HUES6 (cell line): ENCODE measurements at regions not wholly inside any gene's neighbourhood (a gene's known extent, or its start where the extent isn't known, plus 50 kb on each side); places are given as distances from the start of the nearest gene placed in this dataset.

Experiments used
- H3K27ac ChIP-seq: 2 replicates; pipeline ENCODE4 v1.7.0; 2013; ENCODE audit warnings: low read depth, mild to moderate bottlenecking, low read length, inconsistent platforms
- H3K27me3 ChIP-seq: 2 replicates; pipeline ENCODE4 v1.6.1; 2013; ENCODE audit warnings: low read length; ENCODE audit not compliant: control insufficient read depth, insufficient read depth
- H3K36me3 ChIP-seq: 2 replicates; pipeline ENCODE4 v1.6.1; 2013; ENCODE audit warnings: low read length; ENCODE audit not compliant: control insufficient read depth, insufficient read depth
- H3K4me1 ChIP-seq: 2 replicates; pipeline ENCODE4 v1.6.1; 2013; ENCODE audit warnings: low read length; ENCODE audit not compliant: control insufficient read depth, insufficient read depth
- H3K4me3 ChIP-seq: 2 replicates; pipeline ENCODE4 v1.5.1; 2013; ENCODE audit warnings: low read depth, low read length
- H3K9ac ChIP-seq: one replicate; pipeline ENCODE4 v1.6.1; 2013; ENCODE audit warnings: mild to moderate bottlenecking, low read length
- H3K9me3 ChIP-seq: 2 replicates; pipeline ENCODE4 v1.6.1; 2013; ENCODE audit warnings: low read depth, low read length; ENCODE audit not compliant: control insufficient read depth, insufficient read depth

DNA sequence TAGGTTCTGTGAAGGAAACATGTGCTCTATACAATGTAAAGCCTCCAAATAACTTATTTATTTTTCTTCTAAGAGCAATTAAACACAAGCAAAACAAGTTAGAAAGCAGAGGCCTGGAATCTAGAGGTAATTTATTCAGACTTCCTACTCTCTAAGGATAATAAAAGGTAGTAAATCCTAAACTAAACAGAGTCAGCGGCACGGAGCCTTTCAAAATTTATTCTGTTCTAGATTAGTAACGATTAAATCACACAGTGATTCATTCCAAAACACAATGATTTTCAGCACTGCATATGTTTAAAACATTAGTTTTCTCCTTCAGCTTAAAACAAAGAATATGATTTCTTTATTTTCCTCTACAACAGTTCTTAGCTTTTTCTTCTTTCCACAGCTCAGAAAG is 160.9 kb downstream of the FBXO15 start:
- H3K9me3 ChIP-seq, result peaks cover 19% of the 10 kb centered on the region
- no peak overlapping the region for H3K27ac ChIP-seq

GRCh38 chr18:73985855-73986625 is 161.6 kb downstream of the FBXO15 start:
- no peak overlapping the region for H3K4me3 ChIP-seq
- peaks cover 19% of the 10 kb centered on the region for H3K9me3 ChIP-seq
- no peaks in the 10 kb centered on the region for H3K36me3 ChIP-seq
- H3K4me1 ChIP-seq, result no peaks in the 10 kb centered on the region
- H3K9ac ChIP-seq, result no peak overlapping the region
- H3K27me3 ChIP-seq, result no peaks in the 10 kb centered on the region
- no peak overlapping the region for H3K27ac ChIP-seq

More for the DNA sequence above, 160.9 kb downstream of the FBXO15 start:
- no peak overlapping the region for H3K4me3 ChIP-seq
- no peaks in the 10 kb centered on the region for H3K4me1 ChIP-seq
- H3K9ac ChIP-seq, result no peak overlapping the region
- no peaks in the 10 kb centered on the region for H3K27me3 ChIP-seq
- H3K36me3 ChIP-seq, result no peaks in the 10 kb centered on the region

DNA sequence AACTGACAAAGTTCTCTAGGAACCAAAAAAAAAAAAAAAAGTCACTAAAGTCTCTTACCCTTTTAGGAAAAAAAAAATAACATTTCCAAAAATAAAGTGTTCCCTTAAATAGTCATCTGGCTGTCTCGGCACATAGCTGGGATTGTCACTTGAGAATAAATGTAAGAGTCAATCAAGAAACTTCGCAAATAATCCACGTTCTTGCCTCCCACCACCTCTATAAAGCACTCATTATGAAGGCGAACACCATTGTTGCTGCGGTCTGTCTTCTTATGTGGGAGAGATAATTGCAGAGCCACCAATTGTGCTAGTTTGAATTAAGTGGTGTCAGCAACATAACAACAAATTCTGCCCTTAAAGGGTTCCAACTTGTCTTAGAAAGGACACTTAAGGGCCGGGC is 163.7 kb downstream of the FBXO15 start:
- Histone ChIP-seq H3K36me3 (no peaks in the 10 kb centered on the region), H3K27me3 (no peaks in the 10 kb centered on the region), H3K4me3 (no peak overlapping the region), H3K4me1 (no peaks in the 10 kb centered on the region; the same call in 1 of the 2 replicates), H3K9me3 (peaks cover 16% of the 10 kb centered on the region), H3K27ac (no peak overlapping the region), H3K9ac (no peak overlapping the region)

- Histone ChIP-seq H3K9ac (no peak overlapping the region), H3K27ac (no peak overlapping the region), H3K4me1 (no peaks in the 10 kb centered on the region; the same call in 1 of the 2 replicates), H3K9me3 (peaks cover 12% of the 10 kb centered on the region), H3K36me3 (no peaks in the 10 kb centered on the region), H3K27me3 (no peaks in the 10 kb centered on the region), H3K4me3 (no peak overlapping the region)
These were observed 164.1 kb downstream of the FBXO15 start for GRCh38 chr18:73983496-73983895.

- Histone ChIP-seq H3K9me3 (no peaks in the 10 kb centered on the region), H3K4me3 (no peak overlapping the region), H3K9ac (no peak overlapping the region), H3K36me3 (no peaks in the 10 kb centered on the region), H3K4me1 (no peaks in the 10 kb centered on the region; the same call in 1 of the 2 replicates), H3K27ac (no peak overlapping the region), H3K27me3 (no peaks in the 10 kb centered on the region)
These were observed 165.8 kb downstream of the FBXO15 start for GRCh38 chr18:73981796-73982195.

DNA sequence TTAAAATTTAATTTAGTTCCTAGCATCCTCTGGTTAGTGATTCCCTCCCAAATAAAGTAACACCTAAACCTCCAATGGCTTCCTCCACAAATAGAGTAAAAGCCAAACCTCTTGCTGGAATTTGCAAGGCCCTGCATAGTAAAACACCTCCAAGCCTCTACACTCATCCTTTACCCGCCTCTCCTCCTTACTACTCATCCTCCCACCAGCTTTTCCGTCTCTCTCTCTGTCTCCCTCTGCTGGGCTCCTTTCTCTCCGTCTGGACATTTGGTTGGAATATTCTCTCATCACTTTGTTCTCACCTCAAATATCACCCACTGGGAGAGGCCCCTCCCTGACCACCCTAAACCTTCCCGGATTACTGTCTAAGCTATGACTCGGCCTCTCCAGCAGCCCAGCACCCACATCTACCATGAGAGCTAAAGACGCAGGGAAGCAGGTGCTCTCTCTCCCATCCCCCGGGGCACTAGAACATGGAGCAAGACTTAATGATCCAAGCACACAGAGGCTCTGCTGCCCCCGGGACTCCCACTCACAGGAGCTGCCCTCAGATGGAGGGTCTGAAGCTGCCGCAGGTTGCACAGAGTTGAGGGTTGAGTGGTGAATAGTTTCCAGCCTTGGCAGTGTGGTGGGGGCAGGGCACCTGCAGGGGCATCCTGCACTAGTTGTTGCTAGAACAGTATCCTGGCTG is 167.2 kb downstream of the FBXO15 start:
- Histone ChIP-seq H3K9me3 (no peaks in the 10 kb centered on the region), H3K36me3 (no peaks in the 10 kb centered on the region), H3K27me3 (no peaks in the 10 kb centered on the region), H3K9ac (no peak overlapping the region), H3K27ac (no peak overlapping the region), H3K4me3 (no peak overlapping the region), H3K4me1 (no peaks in the 10 kb centered on the region; the same call in 1 of the 2 replicates)

DNA sequence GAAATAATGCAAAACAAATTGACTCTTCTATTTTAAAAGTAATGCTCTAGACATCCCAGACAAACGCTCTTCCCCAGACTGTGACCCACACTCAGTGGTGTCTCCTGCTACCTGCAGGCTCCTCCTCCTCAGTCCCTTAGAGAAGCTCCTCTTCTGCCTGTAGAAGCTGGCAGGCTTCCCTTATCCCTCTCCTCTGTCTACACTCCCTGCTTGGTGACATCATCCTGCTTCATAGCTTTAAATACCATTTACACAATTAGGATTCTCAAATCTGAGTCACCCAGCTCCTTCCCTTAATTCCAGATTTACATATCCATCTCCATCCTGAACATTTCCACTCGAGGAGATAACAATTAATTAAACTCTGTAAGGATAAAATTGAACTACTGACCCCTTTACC is 167.9 kb downstream of the FBXO15 start:
- Histone ChIP-seq H3K4me3 (no peak overlapping the region), H3K9me3 (no peaks in the 10 kb centered on the region), H3K27ac (no peak overlapping the region), H3K4me1 (no peaks in the 10 kb centered on the region; the same call in 1 of the 2 replicates), H3K36me3 (no peaks in the 10 kb centered on the region), H3K9ac (no peak overlapping the region), H3K27me3 (no peaks in the 10 kb centered on the region)

- Histone ChIP-seq H3K27ac (no peak overlapping the region), H3K4me1 (no peaks in the 10 kb centered on the region; the same call in 1 of the 2 replicates), H3K9me3 (no peaks in the 10 kb centered on the region), H3K4me3 (no peak overlapping the region), H3K9ac (no peak overlapping the region), H3K27me3 (no peaks in the 10 kb centered on the region), H3K36me3 (no peaks in the 10 kb centered on the region)
These were observed 171.2 kb downstream of the FBXO15 start for GRCh38 chr18:73976433-73976832.

DNA sequence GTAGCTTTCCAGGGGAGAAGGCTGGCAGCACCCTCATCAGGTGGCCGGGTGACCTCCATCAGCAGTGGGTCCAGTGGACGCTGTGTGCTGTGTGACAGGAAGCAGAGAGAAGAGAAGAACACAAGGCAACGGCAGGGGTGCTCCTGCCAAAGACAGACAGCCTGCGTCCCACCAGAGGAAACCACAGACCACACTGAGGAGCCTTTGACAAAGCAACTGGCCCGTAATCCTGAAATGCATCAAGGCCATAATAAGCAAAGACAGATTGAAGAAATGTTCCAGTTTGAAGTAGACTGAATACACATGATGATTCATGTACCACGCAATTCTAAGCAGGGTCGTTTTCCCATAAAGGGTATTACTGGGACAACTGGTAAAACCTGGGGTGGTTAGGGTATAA is 172.4 kb downstream of the FBXO15 start:
- H3K27ac ChIP-seq, result no peak overlapping the region
- H3K4me1 ChIP-seq, result no peaks in the 10 kb centered on the region
- H3K27me3 ChIP-seq, result no peaks in the 10 kb centered on the region
- H3K9me3 ChIP-seq, result no peaks in the 10 kb centered on the region
- H3K4me3 ChIP-seq, result no peak overlapping the region
- H3K9ac ChIP-seq, result no peak overlapping the region
- no peaks in the 10 kb centered on the region for H3K36me3 ChIP-seq

DNA sequence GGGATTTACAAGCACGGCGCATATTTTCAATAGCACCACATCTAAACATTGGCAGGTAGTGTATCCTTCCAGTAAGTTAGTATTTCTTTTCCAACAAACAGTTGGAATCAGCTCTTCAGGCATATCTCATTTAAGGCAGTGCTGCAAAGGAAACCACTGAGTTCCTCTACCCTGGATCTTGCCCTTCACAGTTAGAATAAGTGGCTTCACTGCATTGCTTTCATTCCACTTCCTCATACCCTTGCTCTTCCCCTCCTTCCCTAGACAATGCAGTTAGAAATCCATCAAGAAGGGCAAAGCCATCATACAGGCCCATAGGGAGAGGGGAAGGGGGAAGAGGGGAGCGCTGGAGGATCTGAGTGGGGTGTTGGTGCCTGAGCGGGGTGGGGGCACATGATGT is 173.7 kb downstream of the FBXO15 start:
- Histone ChIP-seq H3K4me3 (no peak overlapping the region), H3K9ac (no peak overlapping the region), H3K27ac (no peak overlapping the region), H3K27me3 (no peaks in the 10 kb centered on the region), H3K9me3 (no peaks in the 10 kb centered on the region), H3K4me1 (no peaks in the 10 kb centered on the region), H3K36me3 (no peaks in the 10 kb centered on the region)

- Histone ChIP-seq H3K4me1 (no peaks in the 10 kb centered on the region), H3K36me3 (no peaks in the 10 kb centered on the region), H3K4me3 (no peak overlapping the region), H3K9ac (no peak overlapping the region), H3K27ac (no peak overlapping the region), H3K9me3 (peaks cover 9% of the 10 kb centered on the region), H3K27me3 (no peaks in the 10 kb centered on the region)
These were observed 180.7 kb downstream of the FBXO15 start for GRCh38 chr18:73966954-73967353.
